Gastroesophageal sphincter (tissue), 3 donors: ENCODE measurements at regions not wholly inside any gene's neighbourhood (a gene's known extent, or its start where the extent isn't known, plus 50 kb on each side); places are given as distances from the start of the nearest gene placed in this dataset.

ENCODE experiments used
- CTCF ChIP-seq, 4 experiments: fragments of 200-600 bp in 2 of 4; fragments of 450-650 bp in 2 of 4; sonication (generic) in 1 of 4; IDR thresholded peaks; one replicate each; pipeline ENCODE4 v1.5.1; 2017 to 2019; ENCODE audit warnings: antibody characterized with exemption in 4 of 4, mild to moderate bottlenecking in 2 of 4, moderate library complexity in 2 of 4
- POLR2AphosphoS5 ChIP-seq: sonication (generic); formaldehyde crosslinking; IDR thresholded peaks from one replicate; pipeline ENCODE4 v1.6.1; 2017; ENCODE audit warnings: antibody characterized with exemption

GRCh38 chr12:67111182-67111581, 158.0 kb upstream of the CAND1 start:
- no peak for TF ChIP-seq CTCF (IDR thresholded peaks at IDR 0.05)
- no peak for TF ChIP-seq POLR2AphosphoS5
